ENCODE measurements at regions not wholly inside any gene's neighbourhood (a gene's known extent, or its start where the extent isn't known, plus 50 kb on each side); places are given as distances from the start of the nearest gene placed in this dataset.

GRCh38 chr12:111033281-111034082, 113.1 kb upstream of the MYL2 start:
- DNase-seq: no peak

- DNase-seq: no peak
These were observed 112.2 kb upstream of the MYL2 start for GRCh38 chr12:111032591-111032919.

- DNase-seq: no peak
These were observed 111.7 kb upstream of the MYL2 start for GRCh38 chr12:111031916-111032590.

GRCh38 chr12:111030800-111031199, 110.4 kb upstream of the MYL2 start:
- DNase-seq: no peak

GRCh38 chr12:111029732-111030131, 109.4 kb upstream of the MYL2 start:
- no peak for DNase-seq

GRCh38 chr12:111029305-111029704, 108.9 kb upstream of the MYL2 start:
- DNase-seq: no peak

- no peak for DNase-seq
These were observed 108.5 kb upstream of the MYL2 start for GRCh38 chr12:111028830-111029229.

- DNase-seq: no peak
These were observed 107.1 kb upstream of the MYL2 start for GRCh38 chr12:111027431-111027830.

- no peak for DNase-seq
These were observed 105.5 kb upstream of the MYL2 start for GRCh38 chr12:111025792-111026430.

GRCh38 chr12:111025301-111025700, 104.9 kb upstream of the MYL2 start:
- DNase-seq: no peak

GRCh38 chr12:111024205-111024801, 103.9 kb upstream of the MYL2 start:
- peak; percentile 40 for DNase-seq

- DNase-seq: no peak
These were observed 102.0 kb upstream of the MYL2 start for GRCh38 chr12:111022386-111022785.

GRCh38 chr12:111014547-111014946, 94.2 kb upstream of the MYL2 start:
- DNase-seq: no peak

GRCh38 chr12:111012918-111013317, 92.5 kb upstream of the MYL2 start:
- no peak for DNase-seq

- DNase-seq: no peak
These were observed 91.7 kb upstream of the MYL2 start for GRCh38 chr12:111011999-111012600.

GRCh38 chr12:111010916-111011657, 90.7 kb upstream of the MYL2 start:
- DNase-seq: no peak

GRCh38 chr12:111010061-111010460, 89.7 kb upstream of the MYL2 start:
- DNase-seq: no peak

- no peak for DNase-seq
These were observed 86.2 kb upstream of the MYL2 start for GRCh38 chr12:111006621-111007020.

- DNase-seq: no peak
These were observed 78.6 kb upstream of the MYL2 start for GRCh38 chr12:110998971-110999370.

- no peak for DNase-seq
These were observed 77.8 kb upstream of the MYL2 start for GRCh38 chr12:110998165-110998564.

GRCh38 chr12:110996415-110996814, 76.0 kb upstream of the MYL2 start:
- DNase-seq: no peak

GRCh38 chr12:110995615-110996014, 75.2 kb upstream of the MYL2 start:
- no peak for DNase-seq

GRCh38 chr12:110995016-110995415, 74.6 kb upstream of the MYL2 start:
- DNase-seq: no peak

All from activated T-cell treated with anti-CD3 and anti-CD28 coated beads for 4 hours (primary cell).